ENCODE measurements at regions not wholly inside any gene's neighbourhood (a gene's known extent, or its start where the extent isn't known, plus 50 kb on each side); places are given as distances from the start of the nearest gene placed in this dataset.

- no peak for TF ChIP-seq EZH2 (IDR thresholded peaks at IDR 0.05; ENCODE audit: low read length)
- no peak for TF ChIP-seq CTCF (optimal IDR thresholded peaks at IDR 0.05 in 1 of 3, IDR thresholded peaks at IDR 0.05 in 1 of 3, conservative IDR thresholded peaks at IDR 0.05 in 1 of 3; ENCODE audit: extremely low read depth in 1 of 3, insufficient read depth in 2 of 3, low read length in 3 of 3)
- no peak overlapping the region for H3K4me2 ChIP-seq (ENCODE audit: control insufficient read depth, extremely low read depth, insufficient read depth, low read depth, low read length)
- H3K9me1 ChIP-seq (ENCODE audit: control insufficient read depth, extremely low read depth, insufficient read depth, low read length): no peaks in the 10 kb centered on the region
- H3K9me3 ChIP-seq (ENCODE audit: control insufficient read depth, low read depth, low read length): no peaks in the 10 kb centered on the region
- H3K4me1 ChIP-seq (ENCODE audit: control insufficient read depth, extremely low read depth, insufficient read depth, low read length): no peaks in the 10 kb centered on the region
- H3K4me3 ChIP-seq (ENCODE audit: control insufficient read depth in 2 of 3, extremely low read depth in 1 of 3, insufficient read depth in 2 of 3, low read depth in 1 of 3, low read length in 3 of 3): no peak overlapping the region
- H3K36me3 ChIP-seq (ENCODE audit: control insufficient read depth in 2 of 2, extremely low read depth in 1 of 2, insufficient read depth in 2 of 2, low read length in 2 of 2): no peaks in the 10 kb centered on the region
- no peak overlapping the region for H3K27ac ChIP-seq (ENCODE audit: control insufficient read depth, insufficient read depth, low read length)
- H3K79me2 ChIP-seq (ENCODE audit: control insufficient read depth, insufficient read depth, low read length): no peaks in the 10 kb centered on the region
- DNase-seq (ENCODE audit: low read depth, low spot score): no peak
- dilution Hi-C loops (cut with MboI; ENCODE audit: extremely low pct_ligation_motif_present, low sequenced_read_pairs): no loop called here
- H4K20me1 ChIP-seq (ENCODE audit: control insufficient read depth, extremely low read depth, insufficient read depth, low read length): no peaks in the 10 kb centered on the region
- H3K27me3 ChIP-seq (ENCODE audit: control insufficient read depth, extremely low read depth, insufficient read depth, low read length): no peaks in the 10 kb centered on the region
- FAIRE-seq: no peak
- H3K9ac ChIP-seq (ENCODE audit: control insufficient read depth, extremely low read depth, insufficient read depth, low read length): no peak overlapping the region
- no peak overlapping the region for H2AFZ ChIP-seq (ENCODE audit: control insufficient read depth, low read length)
These were observed 62.4 kb upstream of the SLC24A5 start for GRCh38 chr15:48058371-48058770.

GRCh38 chr15:48059791-48060190, 61.0 kb upstream of the SLC24A5 start:
- Histone ChIP-seq H3K9ac (ENCODE audit: control insufficient read depth, extremely low read depth, insufficient read depth, low read length) (no peak overlapping the region), H3K4me1 (ENCODE audit: control insufficient read depth, extremely low read depth, insufficient read depth, low read length) (no peaks in the 10 kb centered on the region), H3K9me1 (ENCODE audit: control insufficient read depth, extremely low read depth, insufficient read depth, low read length) (no peaks in the 10 kb centered on the region), H3K4me3 (ENCODE audit: control insufficient read depth in 2 of 3, extremely low read depth in 1 of 3, insufficient read depth in 2 of 3, low read depth in 1 of 3, low read length in 3 of 3) (no peak overlapping the region), H3K4me2 (ENCODE audit: control insufficient read depth, extremely low read depth, insufficient read depth, low read depth, low read length) (no peak overlapping the region), H4K20me1 (ENCODE audit: control insufficient read depth, extremely low read depth, insufficient read depth, low read length) (no peaks in the 10 kb centered on the region), H3K36me3 (ENCODE audit: control insufficient read depth in 2 of 2, extremely low read depth in 1 of 2, insufficient read depth in 2 of 2, low read length in 2 of 2) (no peaks in the 10 kb centered on the region), H3K27me3 (ENCODE audit: control insufficient read depth, extremely low read depth, insufficient read depth, low read length) (no peaks in the 10 kb centered on the region), H3K9me3 (ENCODE audit: control insufficient read depth, low read depth, low read length) (no peaks in the 10 kb centered on the region), H3K27ac (ENCODE audit: control insufficient read depth, insufficient read depth, low read length) (no peak overlapping the region), H3K79me2 (ENCODE audit: control insufficient read depth, insufficient read depth, low read length) (no peaks in the 10 kb centered on the region), H2AFZ (ENCODE audit: control insufficient read depth, low read length) (no peak overlapping the region)
- FAIRE-seq (no peak), DNase-seq (ENCODE audit: low read depth, low spot score) (no peak)
- dilution Hi-C loops (cut with MboI; ENCODE audit: extremely low pct_ligation_motif_present, low sequenced_read_pairs): no loop called here
- TF ChIP-seq CTCF (optimal IDR thresholded peaks at IDR 0.05 in 1 of 3, IDR thresholded peaks at IDR 0.05 in 1 of 3, conservative IDR thresholded peaks at IDR 0.05 in 1 of 3; ENCODE audit: extremely low read depth in 1 of 3, insufficient read depth in 2 of 3, low read length in 3 of 3): no peak
- no peak for TF ChIP-seq EZH2 (IDR thresholded peaks at IDR 0.05; ENCODE audit: low read length)
